HG03108 (cell line): ENCODE measurements at regions not wholly inside any gene's neighbourhood (a gene's known extent, or its start where the extent isn't known, plus 50 kb on each side); places are given as distances from the start of the nearest gene placed in this dataset.

Source experiments
- ATAC-seq: cut with Tn5 transposase; IDR thresholded peaks from one replicate; pipeline ENCODE4 v1.9.1; 2021; ENCODE audit warnings: moderate library complexity; ENCODE audit not compliant: unreplicated experiment

GRCh38 chr6:40274058-40274457 lies 313.1 kb downstream of the LRFN2 start:
- ATAC-seq: no peak

GRCh38 chr6:40268614-40269013 lies 318.6 kb downstream of the LRFN2 start:
- no peak for ATAC-seq

GRCh38 chr6:40268166-40268565 lies 319.0 kb downstream of the LRFN2 start:
- no peak for ATAC-seq

- no peak for ATAC-seq
These were observed 321.5 kb downstream of the LRFN2 start for GRCh38 chr6:40265615-40266014.

- no peak for ATAC-seq
These were observed 323.2 kb downstream of the LRFN2 start for GRCh38 chr6:40263970-40264369.

- ATAC-seq: no peak
These were observed 324.8 kb downstream of the LRFN2 start for GRCh38 chr6:40262363-40262762.

GRCh38 chr6:40258531-40258930 lies 324.3 kb upstream of the MOCS1 start:
- ATAC-seq: no peak

- ATAC-seq: no peak
These were observed 322.6 kb upstream of the MOCS1 start for GRCh38 chr6:40256831-40257230.

- no peak for ATAC-seq
These were observed 322.0 kb upstream of the MOCS1 start for GRCh38 chr6:40256224-40256623.

- ATAC-seq: no peak
These were observed 319.2 kb upstream of the MOCS1 start for GRCh38 chr6:40253420-40253819.

GRCh38 chr6:40252531-40253258 lies 318.4 kb upstream of the MOCS1 start:
- peak; percentile 63 for ATAC-seq

GRCh38 chr6:40251637-40252300 lies 317.5 kb upstream of the MOCS1 start:
- no peak for ATAC-seq

- ATAC-seq: no peak
These were observed 315.7 kb upstream of the MOCS1 start for GRCh38 chr6:40249935-40250334.

GRCh38 chr6:40247516-40248115 lies 313.4 kb upstream of the MOCS1 start:
- no peak for ATAC-seq

- no peak for ATAC-seq
These were observed 310.4 kb upstream of the MOCS1 start for GRCh38 chr6:40244699-40245098.

GRCh38 chr6:40232698-40233097 lies 298.4 kb upstream of the MOCS1 start:
- ATAC-seq: no peak

- no peak for ATAC-seq
These were observed 293.5 kb upstream of the MOCS1 start for GRCh38 chr6:40227735-40228134.

- ATAC-seq: no peak
These were observed 288.1 kb upstream of the MOCS1 start for GRCh38 chr6:40222354-40222753.

GRCh38 chr6:40219799-40220198 lies 285.5 kb upstream of the MOCS1 start:
- no peak for ATAC-seq

- ATAC-seq: no peak
These were observed 276.4 kb upstream of the MOCS1 start for GRCh38 chr6:40210628-40211056.

- no peak for ATAC-seq
These were observed 271.5 kb upstream of the MOCS1 start for GRCh38 chr6:40205801-40206200.

- ATAC-seq: no peak
These were observed 270.7 kb upstream of the MOCS1 start for GRCh38 chr6:40205004-40205403.
